ENCODE measurements at regions not wholly inside any gene's neighbourhood (a gene's known extent, or its start where the extent isn't known, plus 50 kb on each side); places are given as distances from the start of the nearest gene placed in this dataset.
"Not testable (repeated sequence)": the region's sequence is repeated elsewhere in the genome, so short reads cannot be mapped to it uniquely, and the experiment has no call there.

GRCh38 chr7:109647263-109647662 lies 1077.6 kb downstream of the DNAJB9 start:
- not testable (repeated sequence) for DNase-seq

- DNase-seq: no peak
Measured at GRCh38 chr7:109659261-109659660, 1089.6 kb downstream of the DNAJB9 start.

DNA sequence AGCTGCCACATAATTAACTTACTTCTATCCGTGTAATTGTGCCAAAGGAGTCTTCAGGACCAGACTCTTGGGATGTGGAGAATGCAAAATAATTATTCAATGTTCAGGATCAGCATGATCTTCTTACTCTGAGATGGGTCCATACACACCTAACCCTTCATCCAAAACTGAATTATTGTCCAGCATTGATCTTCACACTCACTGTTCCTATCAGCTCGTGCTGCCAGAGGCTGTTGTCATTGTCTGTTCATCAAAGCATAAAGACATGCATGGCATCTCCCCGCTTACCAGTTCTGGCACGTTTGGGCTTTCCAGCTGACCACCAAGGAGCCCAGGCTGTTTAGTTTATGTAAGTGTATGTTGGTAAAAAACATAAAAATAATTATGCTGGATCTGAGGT lies 1090.7 kb downstream of the DNAJB9 start:
- DNase-seq: no peak

- no peak for DNase-seq
Measured at GRCh38 chr7:109663806-109664205, 1094.1 kb downstream of the DNAJB9 start.

DNA sequence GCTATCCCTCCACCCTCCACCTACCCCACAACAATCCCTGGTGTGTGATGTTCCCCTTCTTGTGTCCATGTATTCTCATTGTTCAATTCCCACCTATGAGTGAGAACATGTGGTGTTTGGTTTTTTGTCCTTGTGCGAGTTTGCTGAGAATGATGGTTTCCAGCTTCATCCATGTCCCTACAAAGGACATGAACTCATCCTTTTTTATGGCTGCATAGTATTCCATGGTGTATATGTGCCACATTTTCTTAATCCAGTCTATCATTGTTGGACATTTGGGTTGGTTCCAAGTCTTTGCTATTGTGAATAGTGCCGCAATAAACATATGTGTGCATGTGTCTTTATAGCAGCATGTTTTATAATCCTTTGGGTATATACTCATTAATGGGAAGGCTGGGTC lies 1117.6 kb downstream of the DNAJB9 start:
- not testable (repeated sequence) for DNase-seq

- DNase-seq: not testable (repeated sequence)
Measured at GRCh38 chr7:109692613-109693012, 1122.9 kb downstream of the DNAJB9 start.

GRCh38 chr7:109694149-109695071 lies 1124.7 kb downstream of the DNAJB9 start:
- no peak for DNase-seq

DNA sequence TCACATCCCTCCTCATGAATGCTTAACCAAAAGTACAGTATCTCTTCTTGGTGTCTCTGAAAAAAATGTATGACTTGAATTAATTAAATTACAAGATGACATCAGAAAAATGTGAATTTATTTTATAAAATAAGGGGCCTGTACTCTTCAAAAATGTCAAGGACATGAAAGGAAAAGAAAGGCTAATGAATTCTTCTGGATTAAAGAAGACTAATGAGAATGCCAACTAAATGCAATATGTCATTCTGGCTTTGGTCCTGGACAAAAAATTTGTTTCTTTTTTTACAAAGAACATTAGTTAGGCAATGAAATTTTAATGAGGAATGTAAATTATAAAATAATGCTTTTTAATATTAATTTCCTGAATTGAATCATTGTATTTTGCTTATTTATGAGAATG lies 1125.7 kb downstream of the DNAJB9 start:
- DNase-seq: no peak

- DNase-seq: no peak
Measured at GRCh38 chr7:109696723-109697122, 1127.0 kb downstream of the DNAJB9 start.

DNA sequence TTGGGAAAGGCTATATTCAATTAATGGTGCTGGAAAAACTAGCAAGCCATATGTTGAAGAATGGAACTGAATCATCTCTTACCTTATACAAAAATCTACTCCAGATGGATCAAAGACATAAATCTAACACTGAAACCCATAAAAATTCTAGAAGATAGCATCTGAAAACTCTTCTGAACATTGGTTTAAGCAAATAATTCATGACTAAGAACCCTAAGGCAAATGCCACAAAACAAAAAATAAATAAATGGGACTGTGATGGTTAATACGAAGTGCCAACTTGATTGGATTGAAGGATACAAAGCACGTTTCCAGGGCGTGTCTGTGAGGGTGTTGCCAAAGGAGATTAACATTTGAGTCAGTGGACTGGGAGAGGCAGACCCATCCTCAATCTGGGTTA lies 1130.0 kb downstream of the DNAJB9 start:
- DNase-seq: no peak

DNA sequence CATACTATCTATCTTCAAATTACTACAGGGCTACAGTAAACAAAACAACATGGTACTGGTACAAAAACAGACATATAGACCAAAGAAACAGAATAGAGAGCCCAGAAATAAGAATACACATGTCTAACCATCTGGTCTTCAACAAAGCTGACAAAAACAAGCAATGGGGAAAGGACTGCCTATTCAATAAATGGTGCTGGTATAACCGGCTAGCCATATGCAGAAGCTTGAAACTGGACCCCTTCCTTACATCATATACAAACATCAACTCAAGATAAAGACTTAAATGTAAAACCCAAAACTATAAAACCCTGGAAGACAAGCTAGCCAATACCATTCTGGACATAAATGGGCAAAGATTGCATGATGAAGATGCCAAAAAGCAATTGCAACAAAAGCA lies 1143.7 kb downstream of the DNAJB9 start:
- no peak for DNase-seq

GRCh38 chr7:109719359-109719758 lies 1149.7 kb downstream of the DNAJB9 start:
- not testable (repeated sequence) for DNase-seq

DNA sequence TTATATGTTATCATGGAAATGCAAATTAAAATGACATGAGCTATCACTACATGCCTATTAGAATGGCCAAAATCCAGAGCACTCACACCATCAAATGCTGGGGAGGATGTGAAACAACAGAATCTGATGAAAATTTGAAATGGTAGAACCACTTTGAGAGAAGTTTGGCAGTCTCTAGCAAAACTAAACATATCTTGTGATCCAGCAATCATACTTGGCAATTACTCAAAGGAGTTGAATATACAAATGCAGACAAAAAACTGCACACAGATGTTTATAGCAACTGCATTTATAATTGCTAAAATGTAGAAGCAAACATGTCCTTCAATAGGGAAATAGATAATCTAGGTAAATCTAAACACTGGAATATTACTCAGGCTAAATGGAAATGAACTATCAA lies 1164.9 kb downstream of the DNAJB9 start:
- DNase-seq: no peak

GRCh38 chr7:109735881-109736280 lies 1166.2 kb downstream of the DNAJB9 start:
- no peak for DNase-seq

GRCh38 chr7:109745677-109746410 lies 1176.2 kb downstream of the DNAJB9 start:
- DNase-seq: peak; percentile 5 to 11

DNA sequence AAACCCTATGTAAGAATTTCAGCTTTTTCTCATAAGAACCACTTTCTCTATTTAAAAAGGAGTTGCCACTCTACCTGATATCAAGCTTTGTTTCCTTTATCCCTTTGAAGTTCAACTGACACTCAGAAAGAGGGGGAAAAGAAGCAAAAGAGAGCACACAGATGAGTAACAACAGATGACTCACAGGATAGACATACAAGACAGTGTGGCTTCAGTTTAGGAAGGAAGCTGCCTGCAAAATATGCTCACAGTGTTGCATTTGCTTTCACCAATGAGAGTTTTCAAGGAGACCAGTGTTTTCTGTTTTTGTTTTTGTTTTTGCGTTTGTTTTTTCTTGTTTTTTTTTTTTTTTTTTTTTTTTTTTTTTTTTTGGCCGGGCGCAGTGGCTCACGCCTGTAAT lies 1181.6 kb downstream of the DNAJB9 start:
- peak; percentile 73 to 80 for DNase-seq

DNA sequence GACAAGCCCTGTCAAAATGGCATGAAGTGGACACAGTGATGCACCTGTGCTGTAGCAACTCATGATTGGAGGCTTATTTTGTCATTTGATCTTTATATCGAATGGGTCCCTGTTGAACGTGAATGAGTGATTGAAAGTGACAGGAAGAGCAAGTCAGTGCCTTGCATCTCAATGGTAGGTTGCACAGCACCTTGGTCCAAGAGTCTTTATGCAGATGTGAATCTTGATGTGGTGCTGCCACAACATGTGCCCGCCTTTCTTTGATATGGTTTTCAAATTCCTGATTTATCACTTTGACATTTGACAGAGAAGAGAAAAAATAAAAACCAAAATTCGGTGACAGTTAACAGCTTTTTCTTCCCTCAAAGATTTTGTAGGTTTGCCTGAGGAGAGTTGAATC lies 1182.4 kb downstream of the DNAJB9 start:
- no peak for DNase-seq

GRCh38 chr7:109757713-109758112 lies 1188.0 kb downstream of the DNAJB9 start:
- DNase-seq: no peak

- no peak for DNase-seq
Measured at GRCh38 chr7:109763611-109764010, 1193.9 kb downstream of the DNAJB9 start.

- DNase-seq: no peak
Measured at GRCh38 chr7:109772161-109772560, 1202.5 kb downstream of the DNAJB9 start.

DNA sequence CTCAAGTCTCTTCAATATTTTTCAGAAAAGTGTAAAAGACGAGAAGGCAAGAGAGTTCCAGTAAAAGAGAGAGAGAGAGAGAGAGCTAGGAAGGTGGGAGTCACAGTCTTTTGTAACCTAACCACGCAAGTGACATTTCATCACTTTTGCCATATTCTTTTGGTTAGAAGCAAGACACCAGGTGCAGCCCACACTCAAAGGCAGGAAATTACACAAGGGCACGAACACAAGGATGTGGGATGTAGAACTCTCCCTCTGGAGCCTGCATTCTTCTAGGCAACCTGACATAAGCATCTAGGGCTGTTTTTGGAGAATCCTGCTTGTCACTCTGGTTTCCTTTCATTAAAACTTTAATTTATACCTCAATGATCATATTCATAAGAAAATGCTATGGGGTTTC lies 1213.1 kb downstream of the DNAJB9 start:
- peak in 1 of 2 experiments; percentile 6 for DNase-seq

DNA sequence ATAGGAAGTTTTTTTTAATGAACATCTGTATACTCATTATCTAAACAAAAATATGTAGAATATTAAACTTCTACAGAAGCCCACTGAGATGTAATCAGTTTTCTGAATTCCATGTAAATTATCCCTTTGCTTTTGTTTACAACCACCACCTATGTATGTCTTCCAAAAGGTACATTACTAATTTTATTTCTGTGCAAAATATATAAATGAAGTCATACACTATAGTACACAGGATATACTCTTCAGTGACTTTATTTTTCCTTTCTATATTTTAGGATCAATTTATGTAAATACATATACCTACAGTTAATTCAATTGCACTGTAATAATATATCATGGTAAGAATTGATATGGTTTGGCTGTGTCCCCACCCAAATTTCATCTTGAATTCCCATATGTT lies 1236.9 kb downstream of the DNAJB9 start:
- no peak for DNase-seq

- no peak for DNase-seq
Measured at GRCh38 chr7:109821156-109821555, 1251.5 kb downstream of the DNAJB9 start.

- DNase-seq: no peak
Measured at GRCh38 chr7:109834851-109835250, 1256.1 kb upstream of the LRRN3 start.
